ENCODE measurements at regions not wholly inside any gene's neighbourhood (a gene's known extent, or its start where the extent isn't known, plus 50 kb on each side); places are given as distances from the start of the nearest gene placed in this dataset.

- TF ChIP-seq TAF1 (IDR thresholded peaks at IDR 0.05; ENCODE audit: low read depth, low read length) (no peak), POLR2A (IDR thresholded peaks at IDR 0.05; ENCODE audit: low read depth, low read length) (no peak), POLR2AphosphoS5 (IDR thresholded peaks at IDR 0.05; ENCODE audit: low read depth, low read length) (no peak), POU2F2 (IDR thresholded peaks at IDR 0.05; ENCODE audit: low read depth, low read length) (no peak)
Measured at GRCh38 chr3:3641877-3642455, 157.3 kb upstream of the LRRN1 start.
